Hematopoietic multipotent progenitor cell treated with erythropoietin and hydrocortisone succinate and interleukin-3 and kit ligand, for 17 days (in vitro differentiated cells): ENCODE measurements at regions not wholly inside any gene's neighbourhood (a gene's known extent, or its start where the extent isn't known, plus 50 kb on each side); places are given as distances from the start of the nearest gene placed in this dataset.
"Not testable (repeated sequence)": the region's sequence is repeated elsewhere in the genome, so short reads cannot be mapped to it uniquely, and the experiment has no call there.

Experiments used
- DNase-seq: peaks from one replicate; pipeline ENCODE4 v3.0.0-alpha.2; 2015; ENCODE audit warnings: low spot score

GRCh38 chr11:24386546-24387397 lies 110.1 kb upstream of the LUZP2 start:
- no peak for DNase-seq

DNA sequence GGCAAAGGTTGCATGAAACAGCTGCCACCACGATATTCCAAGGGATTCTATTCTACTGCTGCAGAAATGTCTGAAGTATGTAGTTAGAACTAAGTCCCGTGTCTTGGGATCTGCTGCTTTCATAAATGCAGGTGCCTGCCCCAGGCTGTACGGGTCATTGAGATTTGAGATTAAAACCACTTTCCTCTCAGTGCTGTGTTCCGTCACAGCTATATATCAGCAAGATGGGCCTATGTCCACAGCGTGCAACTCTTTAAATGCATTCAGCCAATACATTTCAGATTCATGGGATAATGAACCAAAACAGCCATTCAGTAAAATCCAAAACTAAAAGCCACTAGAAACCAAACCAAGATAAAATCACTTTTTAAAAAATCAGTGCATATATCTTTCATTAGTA lies 107.3 kb upstream of the LUZP2 start:
- no peak for DNase-seq

GRCh38 chr11:24390016-24390415 lies 106.8 kb upstream of the LUZP2 start:
- DNase-seq, result no peak

DNA sequence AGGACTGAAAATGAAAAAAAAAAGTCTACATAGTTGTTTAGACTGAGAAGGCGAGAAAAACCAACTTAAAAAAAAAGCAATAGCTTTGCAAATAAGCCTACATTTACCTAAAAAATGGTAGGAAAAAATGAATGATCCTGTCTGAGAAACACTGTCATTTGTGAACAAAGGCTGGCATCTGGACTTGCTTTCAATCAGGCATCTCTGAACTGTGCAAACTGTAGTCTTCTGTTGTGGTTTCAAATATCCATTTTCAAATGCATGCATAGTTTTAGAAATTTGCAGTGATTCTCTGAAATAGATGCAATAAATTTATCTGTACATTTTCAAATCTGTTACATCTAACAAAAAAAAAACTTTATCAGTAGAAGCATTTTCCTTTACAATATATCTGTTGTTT lies 106.1 kb upstream of the LUZP2 start:
- DNase-seq, result no peak

GRCh38 chr11:24391167-24391566 lies 105.7 kb upstream of the LUZP2 start:
- no peak for DNase-seq

- DNase-seq, result no peak
Observed at GRCh38 chr11:24400059-24400665, 96.7 kb upstream of the LUZP2 start.

DNA sequence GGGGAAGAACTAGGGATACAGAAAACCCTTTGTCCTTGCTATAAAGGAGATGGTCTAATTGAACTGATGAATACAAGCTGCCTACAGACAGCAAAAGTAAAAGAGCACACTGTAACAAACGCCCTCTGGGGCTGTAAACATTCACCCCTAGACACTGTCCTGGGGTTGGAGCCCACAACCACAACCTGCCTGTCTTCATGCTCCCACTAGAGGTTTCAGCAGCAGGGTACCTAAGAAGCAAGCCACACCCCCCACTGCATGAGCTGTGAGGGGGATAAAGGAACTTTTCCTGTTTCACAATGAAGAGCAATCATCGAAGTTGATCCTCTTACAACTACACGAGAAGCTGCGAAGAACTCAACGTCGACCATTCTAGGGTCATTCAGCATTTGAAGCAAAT lies 90.5 kb upstream of the LUZP2 start:
- no peak for DNase-seq

- no peak for DNase-seq
Observed at GRCh38 chr11:24406980-24407379, 89.9 kb upstream of the LUZP2 start.

- DNase-seq, result no peak
Observed at GRCh38 chr11:24407733-24408132, 89.1 kb upstream of the LUZP2 start.

DNA sequence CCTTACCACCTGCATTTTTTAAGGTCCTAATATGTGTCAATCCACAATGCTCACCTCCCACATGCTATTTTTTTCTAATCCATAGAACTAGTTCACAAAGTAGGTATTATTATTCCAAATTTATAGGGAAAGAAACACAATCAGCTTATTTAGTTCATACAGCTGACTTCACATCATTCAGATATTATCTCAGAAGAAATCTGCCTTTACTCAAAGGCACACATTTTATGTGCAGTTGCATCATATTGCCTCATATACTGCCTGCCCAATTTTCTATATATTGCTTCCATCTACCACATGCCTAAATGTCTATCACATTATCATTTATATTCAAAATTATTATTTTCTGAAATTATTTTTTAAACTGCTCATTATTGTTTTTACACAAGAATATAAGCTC lies 88.7 kb upstream of the LUZP2 start:
- DNase-seq, result no peak

DNA sequence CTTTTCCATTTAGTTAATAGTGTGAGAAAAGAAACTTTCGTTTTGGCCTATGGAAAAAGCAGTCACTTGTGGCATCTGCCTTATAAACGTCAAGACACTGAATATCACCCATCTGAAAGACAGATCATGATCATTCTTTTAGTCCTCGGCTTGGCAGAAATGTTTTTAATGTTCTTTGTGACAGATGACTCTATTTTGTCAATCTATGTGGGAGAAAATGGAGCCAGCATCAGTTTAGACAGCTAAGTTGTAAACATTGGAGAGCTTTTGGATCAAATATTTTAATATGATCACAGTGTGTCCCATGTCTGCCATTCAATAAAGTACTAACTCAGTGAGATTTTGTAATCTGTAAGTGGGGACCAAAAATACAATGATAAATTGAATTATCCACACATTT lies 85.1 kb upstream of the LUZP2 start:
- DNase-seq, result no peak

GRCh38 chr11:24412722-24413121 lies 84.1 kb upstream of the LUZP2 start:
- DNase-seq, result no peak

DNA sequence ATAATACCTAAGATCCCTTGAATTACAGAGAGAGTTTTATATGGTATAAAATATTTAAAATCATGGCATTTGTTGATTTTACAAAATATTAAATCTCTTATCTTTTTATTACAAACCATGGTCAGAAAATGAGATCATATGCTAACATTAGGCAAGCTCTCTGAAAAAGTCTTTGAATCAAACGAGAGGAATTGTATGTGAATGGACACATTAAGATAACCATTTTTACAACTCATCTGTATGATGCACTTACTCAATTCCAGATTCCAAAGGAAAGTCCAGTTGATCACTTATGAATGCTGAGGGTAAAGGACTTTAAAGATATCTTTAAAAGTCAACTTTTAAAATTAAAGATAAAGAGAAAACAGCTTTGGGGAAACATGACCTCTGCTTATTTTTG lies 83.5 kb upstream of the LUZP2 start:
- no peak for DNase-seq

DNA sequence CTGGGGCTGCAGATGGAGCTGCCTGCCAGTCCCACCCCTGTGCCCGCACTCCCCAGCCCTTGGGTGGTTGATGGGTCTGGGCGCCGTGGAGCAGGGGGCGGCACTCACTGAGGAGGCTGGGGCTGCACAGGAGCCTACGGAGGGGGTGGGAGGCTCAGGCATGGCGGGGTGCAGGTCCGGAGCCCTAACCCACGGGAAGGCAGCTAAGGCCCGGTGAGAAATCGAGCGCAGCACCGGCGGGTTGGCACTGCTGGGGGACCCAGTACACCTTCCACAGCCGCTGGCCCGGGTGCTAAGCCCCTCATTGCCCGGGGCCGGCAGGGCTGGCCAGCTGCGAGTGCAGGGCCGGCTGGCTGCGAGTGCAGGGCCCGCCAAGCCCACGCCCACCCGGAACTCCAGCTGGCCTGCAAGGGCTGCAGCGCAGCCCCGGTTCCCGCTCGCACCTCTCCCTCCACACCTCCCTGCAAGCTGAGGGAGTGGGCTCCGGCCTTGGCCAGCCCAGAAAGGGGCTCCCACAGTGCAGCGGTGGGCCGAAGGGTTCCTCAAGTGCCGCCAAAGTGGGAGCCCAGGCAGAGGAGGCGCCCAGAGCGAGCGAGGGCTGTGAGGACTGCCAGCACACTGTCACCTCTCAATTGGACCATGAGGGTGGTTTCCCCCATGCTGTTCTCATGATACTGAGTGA lies 80.8 kb upstream of the LUZP2 start:
- DNase-seq, result not testable (repeated sequence)

GRCh38 chr11:24421766-24422165 lies 75.1 kb upstream of the LUZP2 start:
- DNase-seq, result no peak

DNA sequence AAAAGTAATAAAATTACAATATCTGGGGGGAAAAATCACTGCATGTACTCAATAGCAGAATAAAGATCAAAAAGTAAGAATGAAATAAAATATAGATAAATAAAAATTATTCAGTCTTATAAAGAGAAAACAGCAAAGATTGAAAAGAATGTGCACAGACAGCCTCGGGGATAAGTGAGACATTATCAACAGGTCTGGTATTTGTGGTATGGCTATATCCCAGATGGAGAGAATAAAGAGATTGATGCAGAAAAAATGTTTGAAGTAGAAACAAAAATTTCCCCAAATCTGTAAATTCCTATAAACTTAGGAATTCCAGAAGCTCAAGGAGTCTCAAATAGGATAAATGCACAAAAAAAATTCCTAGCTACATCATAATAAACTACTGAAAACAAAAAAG lies 74.5 kb upstream of the LUZP2 start:
- DNase-seq, result no peak

- DNase-seq, result no peak
Observed at GRCh38 chr11:24437123-24437522, 59.7 kb upstream of the LUZP2 start.
